ENCODE measurements at regions not wholly inside any gene's neighbourhood (a gene's known extent, or its start where the extent isn't known, plus 50 kb on each side); places are given as distances from the start of the nearest gene placed in this dataset.

DNA sequence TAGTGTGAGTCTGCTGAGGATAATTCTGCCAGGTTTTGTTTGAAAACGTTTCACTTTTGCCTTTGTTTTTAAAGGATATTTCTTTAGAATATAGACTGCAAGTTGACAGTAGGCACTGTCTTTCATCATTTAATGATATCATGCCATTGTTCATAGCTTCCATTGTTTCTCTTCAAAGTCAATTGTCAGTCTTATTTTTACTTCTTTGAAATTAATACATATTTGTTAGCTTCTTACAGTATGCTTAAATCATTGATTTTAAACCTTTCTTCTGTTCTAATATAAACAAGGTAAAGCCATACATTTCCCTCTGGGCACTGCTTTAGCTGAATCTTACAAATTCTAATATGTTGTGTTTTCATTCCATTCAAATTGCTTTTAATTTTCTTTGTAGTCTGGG lies 62.3 kb upstream of the PARVA start:
- TF ChIP-seq POLR2A (IDR thresholded peaks at IDR 0.05) = no peak
- TF ChIP-seq, protein P1, sequence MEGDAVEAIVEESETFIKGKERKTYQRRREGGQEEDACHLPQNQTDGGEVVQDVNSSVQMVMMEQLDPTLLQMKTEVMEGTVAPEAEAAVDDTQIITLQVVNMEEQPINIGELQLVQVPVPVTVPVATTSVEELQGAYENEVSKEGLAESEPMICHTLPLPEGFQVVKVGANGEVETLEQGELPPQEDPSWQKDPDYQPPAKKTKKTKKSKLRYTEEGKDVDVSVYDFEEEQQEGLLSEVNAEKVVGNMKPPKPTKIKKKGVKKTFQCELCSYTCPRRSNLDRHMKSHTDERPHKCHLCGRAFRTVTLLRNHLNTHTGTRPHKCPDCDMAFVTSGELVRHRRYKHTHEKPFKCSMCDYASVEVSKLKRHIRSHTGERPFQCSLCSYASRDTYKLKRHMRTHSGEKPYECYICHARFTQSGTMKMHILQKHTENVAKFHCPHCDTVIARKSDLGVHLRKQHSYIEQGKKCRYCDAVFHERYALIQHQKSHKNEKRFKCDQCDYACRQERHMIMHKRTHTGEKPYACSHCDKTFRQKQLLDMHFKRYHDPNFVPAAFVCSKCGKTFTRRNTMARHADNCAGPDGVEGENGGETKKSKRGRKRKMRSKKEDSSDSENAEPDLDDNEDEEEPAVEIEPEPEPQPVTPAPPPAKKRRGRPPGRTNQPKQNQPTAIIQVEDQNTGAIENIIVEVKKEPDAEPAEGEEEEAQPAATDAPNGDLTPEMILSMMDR (IDR thresholded peaks at IDR 0.05) = no peak
- no peaks in the 10 kb centered on the region for H3K36me3 ChIP-seq (replicated peaks in 1 of 2; ENCODE audit: insufficient read depth in 1 of 2, low read depth in 2 of 2)
- DNase-seq = no peak
- no peaks in the 10 kb centered on the region for H3K4me1 ChIP-seq
- no peak overlapping the region for H3K27ac ChIP-seq
- no peak for ATAC-seq
- no peaks in the 10 kb centered on the region for H3K9me3 ChIP-seq
- H3K4me3 ChIP-seq = no peak overlapping the region
- intact Hi-C loops (cut with DNase I) = no loop called here
- WGBS, 2 donors = 46 to 50% methylated on average over 1 of the region's 1 CpG
- no peaks in the 10 kb centered on the region for H3K27me3 ChIP-seq

DNA sequence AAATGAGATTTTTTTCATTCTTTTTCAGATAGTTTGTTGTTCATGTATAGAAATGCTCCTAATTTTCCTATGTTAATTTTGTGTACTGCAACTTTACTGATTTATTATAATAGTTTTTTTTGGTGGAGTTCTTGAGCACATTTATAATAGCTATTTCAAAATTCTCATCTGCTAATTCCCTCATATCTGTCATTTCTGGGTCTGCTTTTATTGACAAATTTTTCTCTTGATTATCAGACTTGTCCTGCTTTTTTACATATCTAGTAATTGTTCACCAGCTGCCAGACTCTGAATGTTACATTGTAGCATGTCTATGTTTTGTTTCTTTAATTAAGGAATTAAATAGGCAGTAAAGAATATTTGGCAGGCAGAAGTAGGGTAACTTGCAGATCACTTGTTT lies 60.9 kb upstream of the PARVA start:
- TF ChIP-seq POLR2A (IDR thresholded peaks at IDR 0.05) = no peak
- TF ChIP-seq, protein P1 (IDR thresholded peaks at IDR 0.05) = no peak
- DNase-seq (no peak), ATAC-seq (no peak)
- Histone ChIP-seq H3K4me3 (no peak overlapping the region), H3K27ac (no peak overlapping the region), H3K27me3 (no peaks in the 10 kb centered on the region), H3K36me3 (replicated peaks in 1 of 2; ENCODE audit: insufficient read depth in 1 of 2, low read depth in 2 of 2) (no peaks in the 10 kb centered on the region), H3K4me1 (no peaks in the 10 kb centered on the region), H3K9me3 (no peaks in the 10 kb centered on the region)
- intact Hi-C loops (cut with DNase I) = no loop called here

DNA sequence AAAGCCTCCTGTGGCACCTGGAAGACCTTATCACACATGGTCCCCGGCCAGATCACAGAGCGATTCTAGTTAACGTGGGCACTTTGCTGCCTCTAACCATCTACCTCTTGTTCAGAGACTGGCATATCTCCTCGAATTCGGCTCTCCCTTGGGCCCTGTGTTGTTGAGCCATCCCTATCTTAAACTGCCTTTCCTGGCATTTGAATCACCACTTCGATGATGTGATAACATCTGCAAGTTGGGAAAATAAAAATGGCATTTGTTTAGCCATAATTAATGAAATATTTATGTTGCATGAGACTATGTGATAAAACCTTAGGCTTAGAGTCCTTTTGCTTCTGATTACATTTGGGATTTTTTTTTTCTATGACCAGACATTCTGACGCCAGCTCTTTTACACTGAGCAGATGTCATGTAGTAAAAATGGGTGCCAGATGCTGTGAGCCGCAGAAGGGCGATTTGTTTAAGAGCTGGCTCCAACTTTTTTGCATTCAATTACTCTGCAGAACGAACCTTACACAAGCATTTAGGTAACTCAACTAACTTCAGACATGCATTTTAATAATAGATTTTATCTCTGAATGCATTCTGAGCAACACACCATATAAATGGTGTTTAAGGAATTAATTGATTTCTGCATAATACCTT lies 58.5 kb upstream of the PARVA start:
- Histone ChIP-seq H3K4me1 (no peaks in the 10 kb centered on the region), H3K27ac (no peak overlapping the region), H3K36me3 (replicated peaks in 1 of 2; ENCODE audit: insufficient read depth in 1 of 2, low read depth in 2 of 2) (no peaks in the 10 kb centered on the region), H3K27me3 (no peaks in the 10 kb centered on the region), H3K9me3 (no peaks in the 10 kb centered on the region), H3K4me3 (no peak overlapping the region)
- intact Hi-C loops (cut with DNase I) = no loop called here
- 68 to 71% methylated on average over 10 of the region's 10 CpGs for WGBS, 2 donors
- DNase-seq (no peak), ATAC-seq (no peak)
- TF ChIP-seq POLR2A (IDR thresholded peaks at IDR 0.05) = no peak
- TF ChIP-seq, protein P1 (IDR thresholded peaks at IDR 0.05) = no peak

DNA sequence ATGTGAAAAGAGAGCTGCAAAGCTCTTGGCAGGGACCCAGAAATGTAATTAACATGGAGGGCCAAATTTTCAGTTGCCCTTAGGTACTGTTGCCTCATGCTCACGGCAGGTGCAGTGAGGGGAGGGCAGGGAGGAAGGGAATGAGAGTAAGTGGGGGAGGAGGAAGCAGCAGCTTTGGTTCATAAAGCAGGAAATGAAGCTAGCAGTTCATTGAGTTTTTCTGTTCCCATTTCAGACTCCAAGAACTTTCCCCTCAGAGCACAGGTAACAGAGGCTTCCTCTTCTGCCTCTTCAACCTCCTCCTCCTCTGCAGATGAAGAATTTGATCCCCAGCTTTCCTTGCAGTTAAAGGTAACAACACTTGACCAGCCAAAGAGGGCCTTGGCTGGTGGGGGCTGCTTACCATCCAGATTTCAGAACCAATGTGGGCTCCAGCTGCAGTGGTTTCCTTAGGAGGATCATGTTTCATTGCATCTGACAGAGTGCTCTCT lies 57.9 kb upstream of the PARVA start:
- H3K27me3 ChIP-seq = no peaks in the 10 kb centered on the region
- no peaks in the 10 kb centered on the region for H3K9me3 ChIP-seq
- intact Hi-C loops (cut with DNase I) = no loop called here
- no peak overlapping the region for H3K27ac ChIP-seq
- H3K4me1 ChIP-seq = no peaks in the 10 kb centered on the region
- no peaks in the 10 kb centered on the region for H3K36me3 ChIP-seq (replicated peaks in 1 of 2; ENCODE audit: insufficient read depth in 1 of 2, low read depth in 2 of 2)
- WGBS, 2 donors = 29 to 41% methylated on average over 1 of the region's 1 CpG
- DNase-seq (peak in 1 of 4 donors; percentile 22), ATAC-seq (no peak)
- TF ChIP-seq, protein P1 (IDR thresholded peaks at IDR 0.05) = no peak
- no peak for TF ChIP-seq POLR2A (IDR thresholded peaks at IDR 0.05)
- H3K4me3 ChIP-seq = no peak overlapping the region

DNA sequence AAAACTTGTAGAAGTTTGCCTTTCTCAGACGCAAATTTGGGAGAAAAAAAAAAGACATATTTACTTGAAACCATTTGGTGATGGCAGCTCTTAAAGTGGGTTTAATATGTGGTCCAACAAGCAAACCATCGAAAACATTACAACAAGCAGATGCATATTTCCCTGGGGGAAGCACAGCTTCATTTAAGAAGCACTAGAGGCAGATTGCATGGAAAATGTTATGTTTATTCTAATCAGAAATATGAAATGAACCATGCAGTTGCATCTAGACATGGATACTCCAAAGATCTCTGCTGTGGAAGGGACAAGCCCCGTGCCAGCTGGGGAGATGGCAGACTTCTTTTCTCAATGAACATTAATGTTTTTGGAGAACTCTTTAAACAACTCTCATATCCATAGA lies 57.4 kb upstream of the PARVA start:
- H3K27me3 ChIP-seq = no peaks in the 10 kb centered on the region
- ATAC-seq (no peak), DNase-seq (no peak)
- no peaks in the 10 kb centered on the region for H3K9me3 ChIP-seq
- H3K4me1 ChIP-seq = no peaks in the 10 kb centered on the region
- no peak for TF ChIP-seq POLR2A (IDR thresholded peaks at IDR 0.05)
- TF ChIP-seq, protein P1 (IDR thresholded peaks at IDR 0.05) = no peak
- no peak overlapping the region for H3K4me3 ChIP-seq
- WGBS, 2 donors = 74 to 85% methylated on average over 3 of the region's 3 CpGs
- no peak overlapping the region for H3K27ac ChIP-seq
- no peaks in the 10 kb centered on the region for H3K36me3 ChIP-seq (replicated peaks in 1 of 2; ENCODE audit: insufficient read depth in 1 of 2, low read depth in 2 of 2)
- intact Hi-C loops (cut with DNase I) = no loop called here

Measured in body of pancreas (tissue), 4 donors.